Ishikawa (cell line): ENCODE measurements at regions not wholly inside any gene's neighbourhood (a gene's known extent, or its start where the extent isn't known, plus 50 kb on each side); places are given as distances from the start of the nearest gene placed in this dataset.

ENCODE experiments used
- CEBPB ChIP-seq: IDR thresholded peaks from 2 replicates; pipeline ENCODE4 v1.6.1; 2012
- CREB1 ChIP-seq: IDR thresholded peaks from 2 replicates; pipeline ENCODE4 v1.6.1; 2012; ENCODE audit warnings: low read depth
- EGR1 ChIP-seq: IDR thresholded peaks from 2 replicates; pipeline ENCODE4 v1.6.1; 2012
- EP300 ChIP-seq: IDR thresholded peaks from 2 replicates; pipeline ENCODE4 v1.6.1; 2012; ENCODE audit warnings: borderline replicate concordance
- FOXM1 ChIP-seq: IDR thresholded peaks from 2 replicates; pipeline ENCODE4 v1.6.1; 2012; ENCODE audit warnings: low read depth, borderline replicate concordance
- NFIC ChIP-seq: IDR thresholded peaks from 2 replicates; pipeline ENCODE4 v1.6.1; 2012
- RAD21 ChIP-seq: IDR thresholded peaks from 2 replicates; pipeline ENCODE4 v1.6.1; 2012; ENCODE audit warnings: low read depth
- TAF1 ChIP-seq: IDR thresholded peaks from 2 replicates; pipeline ENCODE4 v1.6.1; 2012; ENCODE audit warnings: low read depth, mild to moderate bottlenecking
- TCF12 ChIP-seq: IDR thresholded peaks from 2 replicates; pipeline ENCODE4 v1.6.1; 2012; ENCODE audit warnings: low read depth
- TEAD4 ChIP-seq: IDR thresholded peaks from 2 replicates; pipeline ENCODE4 v1.6.1; 2012
- YY1 ChIP-seq: IDR thresholded peaks from 2 replicates; pipeline ENCODE4 v1.6.1; 2012; ENCODE audit warnings: low read depth
- ZBTB7A ChIP-seq: IDR thresholded peaks from 2 replicates; pipeline ENCODE4 v1.6.1; 2012; ENCODE audit warnings: low read depth
- TF ChIP-seq, protein P1 (sequence below): IDR thresholded peaks from 2 replicates; pipeline ENCODE4 v1.6.1; 2012; ENCODE audit warnings: low read depth, mild to moderate bottlenecking
- TF ChIP-seq, protein P2 (sequence below): IDR thresholded peaks from 2 replicates; pipeline ENCODE4 v1.6.1; 2012
- TF ChIP-seq, protein P3 (sequence below): IDR thresholded peaks from 2 replicates; pipeline ENCODE4 v1.6.1; 2012

DNA sequence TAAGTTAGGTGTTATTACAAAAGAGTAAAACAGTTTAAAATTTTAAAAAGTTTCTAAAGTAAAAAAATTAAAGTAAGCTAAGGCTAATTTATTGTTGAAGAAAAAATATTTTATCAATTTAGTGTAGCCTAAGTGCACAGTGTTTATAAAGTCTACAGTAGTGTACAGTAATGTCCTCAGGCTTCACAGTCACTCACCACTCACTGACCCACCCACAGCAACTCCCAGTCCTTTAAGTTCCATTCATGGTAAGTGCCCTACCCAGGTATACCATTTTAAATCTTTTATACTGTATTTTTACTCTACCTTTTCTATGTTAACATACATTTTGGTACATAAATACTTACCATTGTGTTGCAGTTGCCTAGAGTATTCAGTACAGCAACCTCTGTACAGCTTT lies 120.3 kb upstream of the DKK2 start:
- TF ChIP-seq, protein P1, sequence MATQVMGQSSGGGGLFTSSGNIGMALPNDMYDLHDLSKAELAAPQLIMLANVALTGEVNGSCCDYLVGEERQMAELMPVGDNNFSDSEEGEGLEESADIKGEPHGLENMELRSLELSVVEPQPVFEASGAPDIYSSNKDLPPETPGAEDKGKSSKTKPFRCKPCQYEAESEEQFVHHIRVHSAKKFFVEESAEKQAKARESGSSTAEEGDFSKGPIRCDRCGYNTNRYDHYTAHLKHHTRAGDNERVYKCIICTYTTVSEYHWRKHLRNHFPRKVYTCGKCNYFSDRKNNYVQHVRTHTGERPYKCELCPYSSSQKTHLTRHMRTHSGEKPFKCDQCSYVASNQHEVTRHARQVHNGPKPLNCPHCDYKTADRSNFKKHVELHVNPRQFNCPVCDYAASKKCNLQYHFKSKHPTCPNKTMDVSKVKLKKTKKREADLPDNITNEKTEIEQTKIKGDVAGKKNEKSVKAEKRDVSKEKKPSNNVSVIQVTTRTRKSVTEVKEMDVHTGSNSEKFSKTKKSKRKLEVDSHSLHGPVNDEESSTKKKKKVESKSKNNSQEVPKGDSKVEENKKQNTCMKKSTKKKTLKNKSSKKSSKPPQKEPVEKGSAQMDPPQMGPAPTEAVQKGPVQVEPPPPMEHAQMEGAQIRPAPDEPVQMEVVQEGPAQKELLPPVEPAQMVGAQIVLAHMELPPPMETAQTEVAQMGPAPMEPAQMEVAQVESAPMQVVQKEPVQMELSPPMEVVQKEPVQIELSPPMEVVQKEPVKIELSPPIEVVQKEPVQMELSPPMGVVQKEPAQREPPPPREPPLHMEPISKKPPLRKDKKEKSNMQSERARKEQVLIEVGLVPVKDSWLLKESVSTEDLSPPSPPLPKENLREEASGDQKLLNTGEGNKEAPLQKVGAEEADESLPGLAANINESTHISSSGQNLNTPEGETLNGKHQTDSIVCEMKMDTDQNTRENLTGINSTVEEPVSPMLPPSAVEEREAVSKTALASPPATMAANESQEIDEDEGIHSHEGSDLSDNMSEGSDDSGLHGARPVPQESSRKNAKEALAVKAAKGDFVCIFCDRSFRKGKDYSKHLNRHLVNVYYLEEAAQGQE: no peak

DNA sequence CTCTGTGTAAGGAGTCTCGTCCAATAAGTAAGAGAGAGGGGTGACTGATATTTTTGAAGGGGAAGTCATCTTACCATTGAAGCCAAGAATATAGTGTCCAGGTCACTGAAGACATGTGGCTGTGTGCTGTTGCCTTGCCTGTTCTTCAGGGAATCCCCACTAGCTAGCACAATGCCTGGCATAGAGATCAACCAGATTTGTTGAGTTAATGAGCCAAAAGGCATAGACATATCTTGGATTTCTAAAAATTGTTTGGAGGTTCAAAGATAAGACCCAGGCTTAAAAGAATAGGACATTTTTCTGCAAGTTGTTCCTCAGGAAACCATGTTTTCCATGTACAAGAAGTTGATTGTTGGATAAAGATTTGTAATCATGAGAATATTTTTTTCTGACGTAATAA lies 119.3 kb upstream of the DKK2 start:
- no peak for TF ChIP-seq EGR1
- TF ChIP-seq TEAD4: no peak
- TF ChIP-seq TAF1: no peak
- no peak for TF ChIP-seq EP300
- TF ChIP-seq FOXM1: no peak
- no peak for TF ChIP-seq CEBPB
- TF ChIP-seq, protein P2, sequence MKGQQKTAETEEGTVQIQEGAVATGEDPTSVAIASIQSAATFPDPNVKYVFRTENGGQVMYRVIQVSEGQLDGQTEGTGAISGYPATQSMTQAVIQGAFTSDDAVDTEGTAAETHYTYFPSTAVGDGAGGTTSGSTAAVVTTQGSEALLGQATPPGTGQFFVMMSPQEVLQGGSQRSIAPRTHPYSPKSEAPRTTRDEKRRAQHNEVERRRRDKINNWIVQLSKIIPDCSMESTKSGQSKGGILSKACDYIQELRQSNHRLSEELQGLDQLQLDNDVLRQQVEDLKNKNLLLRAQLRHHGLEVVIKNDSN: no peak
- no peak for TF ChIP-seq NFIC
- TF ChIP-seq TCF12: no peak
- TF ChIP-seq CREB1: no peak
- TF ChIP-seq RAD21: no peak
- TF ChIP-seq, protein P3, sequence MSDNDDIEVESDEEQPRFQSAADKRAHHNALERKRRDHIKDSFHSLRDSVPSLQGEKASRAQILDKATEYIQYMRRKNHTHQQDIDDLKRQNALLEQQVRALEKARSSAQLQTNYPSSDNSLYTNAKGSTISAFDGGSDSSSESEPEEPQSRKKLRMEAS: no peak
- TF ChIP-seq, protein P1: no peak

DNA sequence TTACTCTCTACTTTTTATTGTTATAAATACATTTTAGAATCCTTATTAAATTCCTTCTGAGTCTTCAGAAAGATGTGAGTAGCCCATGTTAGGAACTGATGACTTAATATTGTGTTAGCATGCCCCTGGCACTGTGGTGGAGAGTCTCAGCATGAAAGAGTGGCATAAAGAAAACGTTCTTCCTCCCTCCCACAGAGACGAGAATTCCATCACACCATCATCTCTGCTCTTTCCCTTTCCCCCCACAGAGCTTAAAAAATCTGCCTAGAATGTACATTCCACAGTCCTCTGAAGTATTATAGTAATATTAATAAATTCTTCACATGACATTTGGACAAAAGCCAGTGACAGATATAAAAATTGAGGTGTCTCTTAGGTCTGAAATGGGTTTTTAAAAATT lies 117.8 kb upstream of the DKK2 start:
- TF ChIP-seq EGR1 (no peak), YY1 (no peak), RAD21 (no peak), TCF12 (no peak), TAF1 (no peak), FOXM1 (no peak), CEBPB (no peak), CREB1 (no peak), EP300 (no peak), ZBTB7A (no peak), TEAD4 (no peak), NFIC (no peak)
- TF ChIP-seq, protein P2: no peak
- TF ChIP-seq, protein P3: no peak
- TF ChIP-seq, protein P1: no peak

DNA sequence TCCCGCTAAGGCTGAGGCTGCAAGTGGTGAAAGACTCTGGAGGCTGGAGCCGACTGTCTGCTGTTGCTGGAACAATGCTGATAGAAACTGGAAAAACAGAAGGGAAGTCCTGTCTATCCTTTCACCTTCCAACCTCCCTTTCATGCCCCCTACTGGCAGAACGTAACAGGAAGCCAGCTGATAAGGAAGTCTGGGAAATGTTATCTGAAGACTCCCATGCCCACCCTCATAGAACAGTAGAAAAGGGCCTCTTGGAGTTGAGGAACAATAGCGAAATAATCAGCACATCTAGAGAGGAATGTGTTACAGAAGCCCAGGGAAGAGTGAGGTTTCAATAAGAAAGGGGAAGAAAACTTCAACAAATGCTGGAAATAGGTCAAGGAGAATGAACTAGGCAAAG lies 117.1 kb upstream of the DKK2 start:
- no peak for TF ChIP-seq TAF1
- TF ChIP-seq ZBTB7A: no peak
- TF ChIP-seq, protein P2: no peak
- no peak for TF ChIP-seq CREB1
- TF ChIP-seq, protein P1: no peak
- peak; percentile 32; the same call in 1 of the 2 replicates for TF ChIP-seq RAD21
